Duodenal mucosa (tissue), 2 donors: ENCODE measurements at regions not wholly inside any gene's neighbourhood (a gene's known extent, or its start where the extent isn't known, plus 50 kb on each side); places are given as distances from the start of the nearest gene placed in this dataset.

Source experiments
- H3K27ac ChIP-seq: one replicate; pipeline ENCODE4 v1.7.0; 2013; ENCODE audit warnings: low read depth, low read length
- H3K27me3 ChIP-seq, 2 donors: one replicate each; pipeline ENCODE4 v1.7.0; 2013; ENCODE audit warnings: low read length in 2 of 2, control low read depth in 1 of 2; ENCODE audit not compliant: insufficient read depth in 2 of 2, control insufficient read depth in 1 of 2
- H3K36me3 ChIP-seq, 2 donors: one replicate each; pipeline ENCODE4 v1.7.0; 2013; ENCODE audit warnings: low read length in 2 of 2, control low read depth in 1 of 2; ENCODE audit not compliant: insufficient read depth in 2 of 2, control insufficient read depth in 1 of 2
- H3K4me1 ChIP-seq, 2 donors: one replicate each; pipeline ENCODE4 v1.7.0; 2013; ENCODE audit warnings: low read length in 2 of 2, control low read depth in 1 of 2; ENCODE audit not compliant: insufficient read depth in 2 of 2, control insufficient read depth in 1 of 2
- H3K4me3 ChIP-seq, 2 donors: one replicate each; pipeline ENCODE4 v1.7.0; 2013; ENCODE audit warnings: low read length in 2 of 2, low read depth in 1 of 2
- H3K9ac ChIP-seq, 2 donors: one replicate each; pipeline ENCODE4 v1.7.0; 2013; ENCODE audit warnings: low read length in 2 of 2, low read depth in 1 of 2
- H3K9me3 ChIP-seq, 2 donors: one replicate each; pipeline ENCODE4 v1.7.0; 2013; ENCODE audit warnings: low read length in 2 of 2, control low read depth in 1 of 2; ENCODE audit not compliant: control insufficient read depth in 1 of 2

- H3K4me1 ChIP-seq, result no peaks in the 10 kb centered on the region
- H3K9me3 ChIP-seq, result no peaks in the 10 kb centered on the region
- H3K4me3 ChIP-seq, result no peak overlapping the region
- no peaks in the 10 kb centered on the region for H3K27me3 ChIP-seq
- no peaks in the 10 kb centered on the region for H3K36me3 ChIP-seq
- H3K9ac ChIP-seq, result no peak overlapping the region
- H3K27ac ChIP-seq, result no peak overlapping the region
Measured at GRCh38 chr15:69517052-69517451, 64.4 kb downstream of the RPLP1 start.

GRCh38 chr15:69518806-69519205 lies 66.2 kb downstream of the RPLP1 start:
- no peaks in the 10 kb centered on the region for H3K27me3 ChIP-seq
- H3K27ac ChIP-seq, result no peak overlapping the region
- no peak overlapping the region for H3K9ac ChIP-seq
- no peak overlapping the region for H3K4me3 ChIP-seq
- no peaks in the 10 kb centered on the region for H3K36me3 ChIP-seq
- H3K4me1 ChIP-seq, result peaks cover 13 to 14% of the 10 kb centered on the region in 2 donors
- no peaks in the 10 kb centered on the region for H3K9me3 ChIP-seq

GRCh38 chr15:69520067-69520466 lies 67.4 kb downstream of the RPLP1 start:
- Histone ChIP-seq H3K4me3 (no peak overlapping the region), H3K27me3 (no peaks in the 10 kb centered on the region), H3K27ac (no peak overlapping the region), H3K9me3 (no peaks in the 10 kb centered on the region), H3K36me3 (no peaks in the 10 kb centered on the region), H3K9ac (no peak overlapping the region), H3K4me1 (peaks cover 25 to 27% of the 10 kb centered on the region in 2 donors)

- no peak overlapping the region for H3K27ac ChIP-seq
- peaks cover 30 to 31% of the 10 kb centered on the region in 2 donors for H3K4me1 ChIP-seq
- H3K4me3 ChIP-seq, result no peak overlapping the region
- no peak overlapping the region for H3K9ac ChIP-seq
- no peaks in the 10 kb centered on the region for H3K36me3 ChIP-seq
- no peaks in the 10 kb centered on the region for H3K27me3 ChIP-seq
- H3K9me3 ChIP-seq, result no peaks in the 10 kb centered on the region
Measured at GRCh38 chr15:69522361-69522760, 69.7 kb downstream of the RPLP1 start.

- no peak overlapping the region for H3K4me3 ChIP-seq
- H3K36me3 ChIP-seq, result no peaks in the 10 kb centered on the region
- peaks cover 30 to 31% of the 10 kb centered on the region in 2 donors for H3K4me1 ChIP-seq
- H3K9ac ChIP-seq, result peak overlapping the region; percentile 13 to 26
- no peaks in the 10 kb centered on the region for H3K27me3 ChIP-seq
- no peak overlapping the region for H3K27ac ChIP-seq
- H3K9me3 ChIP-seq, result no peaks in the 10 kb centered on the region
Measured at GRCh38 chr15:69523010-69524001, 70.7 kb downstream of the RPLP1 start.

GRCh38 chr15:69524296-69524695 lies 71.7 kb downstream of the RPLP1 start:
- Histone ChIP-seq H3K9me3 (no peaks in the 10 kb centered on the region), H3K27ac (peak overlapping the region; percentile 1), H3K4me3 (no peak overlapping the region), H3K9ac (peak overlapping the region; percentile 13 to 26), H3K36me3 (no peaks in the 10 kb centered on the region), H3K27me3 (no peaks in the 10 kb centered on the region), H3K4me1 (peaks cover 30 to 31% of the 10 kb centered on the region in 2 donors)

- no peak overlapping the region for H3K4me3 ChIP-seq
- H3K36me3 ChIP-seq, result no peaks in the 10 kb centered on the region
- no peaks in the 10 kb centered on the region for H3K27me3 ChIP-seq
- peaks cover 30 to 31% of the 10 kb centered on the region in 2 donors for H3K4me1 ChIP-seq
- no peaks in the 10 kb centered on the region for H3K9me3 ChIP-seq
- H3K9ac ChIP-seq, result no peak overlapping the region
- H3K27ac ChIP-seq, result no peak overlapping the region
Measured at GRCh38 chr15:69524814-69525213, 72.2 kb downstream of the RPLP1 start.

- Histone ChIP-seq H3K4me1 (peaks cover 30 to 31% of the 10 kb centered on the region in 2 donors), H3K27me3 (no peaks in the 10 kb centered on the region), H3K9ac (no peak overlapping the region), H3K36me3 (no peaks in the 10 kb centered on the region), H3K9me3 (no peaks in the 10 kb centered on the region), H3K4me3 (no peak overlapping the region), H3K27ac (no peak overlapping the region)
Measured at GRCh38 chr15:69525543-69525942, 72.9 kb downstream of the RPLP1 start.

GRCh38 chr15:69526081-69527061 lies 73.8 kb downstream of the RPLP1 start:
- H3K4me3 ChIP-seq, result no peak overlapping the region
- no peaks in the 10 kb centered on the region for H3K27me3 ChIP-seq
- H3K9me3 ChIP-seq, result no peaks in the 10 kb centered on the region
- no peak overlapping the region for H3K9ac ChIP-seq
- no peaks in the 10 kb centered on the region for H3K36me3 ChIP-seq
- no peak overlapping the region for H3K27ac ChIP-seq
- peaks cover 30 to 31% of the 10 kb centered on the region in 2 donors for H3K4me1 ChIP-seq

GRCh38 chr15:69529141-69529540 lies 76.5 kb downstream of the RPLP1 start:
- no peaks in the 10 kb centered on the region for H3K27me3 ChIP-seq
- peaks cover 13 to 15% of the 10 kb centered on the region in 2 donors for H3K4me1 ChIP-seq

More at GRCh38 chr15:69529141-69529540, 76.5 kb downstream of the RPLP1 start:
- Histone ChIP-seq H3K27ac (no peak overlapping the region), H3K9me3 (no peaks in the 10 kb centered on the region), H3K9ac (no peak overlapping the region), H3K4me3 (no peak overlapping the region), H3K36me3 (no peaks in the 10 kb centered on the region)
